ENCODE measurements at regions not wholly inside any gene's neighbourhood (a gene's known extent, or its start where the extent isn't known, plus 50 kb on each side); places are given as distances from the start of the nearest gene placed in this dataset.

DNA sequence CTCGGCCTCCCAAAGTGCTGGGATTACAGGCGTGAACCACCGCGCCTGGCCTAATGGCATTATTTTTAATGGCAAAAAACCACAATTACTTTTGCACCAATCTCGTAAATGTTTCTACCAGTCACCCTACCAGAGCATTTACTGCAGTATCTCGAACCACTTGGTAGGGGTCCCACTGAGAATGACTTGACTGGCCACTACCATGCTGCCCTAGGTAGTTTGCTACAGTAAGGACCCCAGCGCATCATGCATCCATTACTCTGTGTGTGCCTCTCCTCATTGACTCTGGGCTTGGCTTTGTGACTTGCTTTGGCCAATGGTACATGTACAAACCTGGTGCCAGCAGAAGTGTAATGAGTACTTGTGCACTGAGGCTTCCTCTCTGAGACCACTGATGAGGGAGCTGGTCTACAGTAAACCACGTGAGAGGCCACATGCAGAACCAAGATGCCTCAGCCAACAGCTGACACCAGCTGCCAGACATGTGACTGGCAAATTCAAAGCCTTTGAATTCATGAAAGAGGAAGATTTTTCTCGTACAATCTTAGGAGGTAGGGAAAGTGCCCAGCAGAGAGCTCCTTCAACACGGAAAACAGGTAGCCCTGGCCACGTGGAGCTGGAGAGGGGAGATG, 421.7 kb upstream of the C16orf82 start (continued):
- TF ChIP-seq ZNF165 (CRISPR knock-in tag; IDR thresholded peaks at IDR 0.05; ENCODE audit: borderline replicate concordance) (no peak), BMI1 (IDR thresholded peaks at IDR 0.05; ENCODE audit: low read length) (no peak)
- TF ChIP-seq, protein P1, sequence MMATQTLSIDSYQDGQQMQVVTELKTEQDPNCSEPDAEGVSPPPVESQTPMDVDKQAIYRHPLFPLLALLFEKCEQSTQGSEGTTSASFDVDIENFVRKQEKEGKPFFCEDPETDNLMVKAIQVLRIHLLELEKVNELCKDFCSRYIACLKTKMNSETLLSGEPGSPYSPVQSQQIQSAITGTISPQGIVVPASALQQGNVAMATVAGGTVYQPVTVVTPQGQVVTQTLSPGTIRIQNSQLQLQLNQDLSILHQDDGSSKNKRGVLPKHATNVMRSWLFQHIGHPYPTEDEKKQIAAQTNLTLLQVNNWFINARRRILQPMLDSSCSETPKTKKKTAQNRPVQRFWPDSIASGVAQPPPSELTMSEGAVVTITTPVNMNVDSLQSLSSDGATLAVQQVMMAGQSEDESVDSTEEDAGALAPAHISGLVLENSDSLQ (IDR thresholded peaks at IDR 0.05): no peak

DNA sequence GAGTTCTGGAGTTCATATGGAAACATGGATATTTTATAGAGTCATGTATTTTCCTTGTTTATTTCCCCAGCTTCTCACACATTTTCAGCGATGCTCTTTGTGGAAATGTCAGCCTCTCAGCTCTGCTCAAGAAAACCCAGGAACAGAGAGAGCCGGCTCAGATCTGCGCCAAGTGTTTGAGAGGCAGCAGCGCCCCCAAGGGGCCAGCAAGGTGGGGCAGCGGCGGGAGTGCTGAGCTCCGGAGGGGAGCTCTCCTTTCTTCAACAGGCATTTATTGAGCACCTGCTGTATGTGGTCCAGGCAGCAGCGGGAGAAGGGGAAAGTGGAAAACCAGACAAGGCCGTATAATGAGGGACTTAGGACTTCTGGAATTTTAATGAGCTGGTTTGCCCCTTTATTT, 421.1 kb upstream of the C16orf82 start:
- no peak overlapping the region for H3K9ac ChIP-seq (ENCODE audit: insufficient read depth in 1 of 2, low read depth in 2 of 2, low read length in 2 of 2)
- no peak overlapping the region for H3K4me3 ChIP-seq
- ChIA-PET CTCF (ENCODE audit: low intra/inter-chr PET ratio) (no interaction called here), POLR2A (interaction anchor here (0.6 to 1.4 kb wide), 2 partner anchors 9 to 925 kb away, joined by 3 to 5 read pairs; no protein-coding TSS in a partner anchor)
- H4K20me1 ChIP-seq (replicated peaks; ENCODE audit: control insufficient read depth, insufficient read depth, low read length): no peaks in the 10 kb centered on the region
- 1% methylated on average over 9 of the region's 9 CpGs for WGBS (ENCODE audit: insufficient coverage, low coverage, missing lambda C conversion rate)
- no peaks in the 10 kb centered on the region for H3K36me3 ChIP-seq (ENCODE audit: control insufficient read depth, insufficient read depth, low read length)
- H2AFZ ChIP-seq (ENCODE audit: low read depth, low read length): no peak overlapping the region
- in situ Hi-C loops (cut with MboI): no loop called here
- ATAC-seq (peak; percentile 90), DNase-seq (ENCODE audit: extremely low read depth in 1 of 4, low spot score in 3 of 4) (peak; percentile 38 to 50 (median 41)), FAIRE-seq (peak; percentile 66)
- no TSS peak for BruUV-seq (replicated peaks)
- no peaks in the 10 kb centered on the region; a peak in 1 of 5 replicates for H3K27me3 ChIP-seq (ENCODE audit: control insufficient read depth in 2 of 2, insufficient read depth in 2 of 2, low read length in 2 of 2)
- intact Hi-C loops (cut with micrococcal nuclease): loop anchor here (1.0 kb wide), 1 partner anchor 807 kb away; no protein-coding TSS in a partner anchor
- H3K4me2 ChIP-seq (ENCODE audit: insufficient read depth, low read length): no peak overlapping the region
- no peaks in the 10 kb centered on the region for H3K79me2 ChIP-seq (ENCODE audit: control insufficient read depth, insufficient read depth, low read length)
- H3K9me3 ChIP-seq (replicated peaks; ENCODE audit: control insufficient read depth, insufficient read depth, low read depth, low read length): no peaks in the 10 kb centered on the region
- no peak overlapping the region for H3K27ac ChIP-seq (ENCODE audit: extremely low read depth, low read depth, low read length)
- no peaks in the 10 kb centered on the region for H3K9me1 ChIP-seq (ENCODE audit: control insufficient read depth, insufficient read depth, low read length)
- no peaks in the 10 kb centered on the region for H3K4me1 ChIP-seq (replicated peaks in 1 of 2; ENCODE audit: control insufficient read depth in 2 of 2, insufficient read depth in 2 of 2, low read length in 2 of 2)
- TF ChIP-seq, protein P2, sequence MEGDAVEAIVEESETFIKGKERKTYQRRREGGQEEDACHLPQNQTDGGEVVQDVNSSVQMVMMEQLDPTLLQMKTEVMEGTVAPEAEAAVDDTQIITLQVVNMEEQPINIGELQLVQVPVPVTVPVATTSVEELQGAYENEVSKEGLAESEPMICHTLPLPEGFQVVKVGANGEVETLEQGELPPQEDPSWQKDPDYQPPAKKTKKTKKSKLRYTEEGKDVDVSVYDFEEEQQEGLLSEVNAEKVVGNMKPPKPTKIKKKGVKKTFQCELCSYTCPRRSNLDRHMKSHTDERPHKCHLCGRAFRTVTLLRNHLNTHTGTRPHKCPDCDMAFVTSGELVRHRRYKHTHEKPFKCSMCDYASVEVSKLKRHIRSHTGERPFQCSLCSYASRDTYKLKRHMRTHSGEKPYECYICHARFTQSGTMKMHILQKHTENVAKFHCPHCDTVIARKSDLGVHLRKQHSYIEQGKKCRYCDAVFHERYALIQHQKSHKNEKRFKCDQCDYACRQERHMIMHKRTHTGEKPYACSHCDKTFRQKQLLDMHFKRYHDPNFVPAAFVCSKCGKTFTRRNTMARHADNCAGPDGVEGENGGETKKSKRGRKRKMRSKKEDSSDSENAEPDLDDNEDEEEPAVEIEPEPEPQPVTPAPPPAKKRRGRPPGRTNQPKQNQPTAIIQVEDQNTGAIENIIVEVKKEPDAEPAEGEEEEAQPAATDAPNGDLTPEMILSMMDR (IDR thresholded peaks at IDR 0.05 in 2 of 3, conservative IDR thresholded peaks at IDR 0.05 in 1 of 3; ENCODE audit: insufficient read depth in 2 of 3, low read depth in 1 of 3, low read length in 3 of 3): peak; percentile 70 to 82 (median 73)
- TF ChIP-seq, protein P3, sequence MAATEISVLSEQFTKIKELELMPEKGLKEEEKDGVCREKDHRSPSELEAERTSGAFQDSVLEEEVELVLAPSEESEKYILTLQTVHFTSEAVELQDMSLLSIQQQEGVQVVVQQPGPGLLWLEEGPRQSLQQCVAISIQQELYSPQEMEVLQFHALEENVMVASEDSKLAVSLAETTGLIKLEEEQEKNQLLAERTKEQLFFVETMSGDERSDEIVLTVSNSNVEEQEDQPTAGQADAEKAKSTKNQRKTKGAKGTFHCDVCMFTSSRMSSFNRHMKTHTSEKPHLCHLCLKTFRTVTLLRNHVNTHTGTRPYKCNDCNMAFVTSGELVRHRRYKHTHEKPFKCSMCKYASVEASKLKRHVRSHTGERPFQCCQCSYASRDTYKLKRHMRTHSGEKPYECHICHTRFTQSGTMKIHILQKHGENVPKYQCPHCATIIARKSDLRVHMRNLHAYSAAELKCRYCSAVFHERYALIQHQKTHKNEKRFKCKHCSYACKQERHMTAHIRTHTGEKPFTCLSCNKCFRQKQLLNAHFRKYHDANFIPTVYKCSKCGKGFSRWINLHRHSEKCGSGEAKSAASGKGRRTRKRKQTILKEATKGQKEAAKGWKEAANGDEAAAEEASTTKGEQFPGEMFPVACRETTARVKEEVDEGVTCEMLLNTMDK (IDR thresholded peaks at IDR 0.05; ENCODE audit: borderline replicate concordance, insufficient read depth, low read depth, low read length, poor library complexity, severe bottlenecking): peak; percentile 36
- TF ChIP-seq LCOR (CRISPR knock-in tag; IDR thresholded peaks at IDR 0.05): no peak
- TF ChIP-seq TSC22D4 (tag; IDR thresholded peaks at IDR 0.05): no peak
- peak; percentile 93 for TF ChIP-seq ZKSCAN8 (CRISPR knock-in tag; IDR thresholded peaks at IDR 0.05)
- no peak for TF ChIP-seq ZNF3 (CRISPR knock-in tag; IDR thresholded peaks at IDR 0.05)
